Psoas muscle (tissue), 7 donors: ENCODE measurements at regions not wholly inside any gene's neighbourhood (a gene's known extent, or its start where the extent isn't known, plus 50 kb on each side); places are given as distances from the start of the nearest gene placed in this dataset.

Source experiments
- ATAC-seq, 4 donors: fragments of 200-7000 bp; cut with Tn5 transposase; one replicate each; pipeline ENCODE4 v1.9.1; 2020; ENCODE audit warnings: moderate library complexity in 3 of 4, mild to moderate bottlenecking in 2 of 4
- DNase-seq, 2 donors: peaks; one replicate each; pipeline ENCODE4 v3.0.0-alpha.2; 2020
- H3K27ac ChIP-seq: fragments of 200-600 bp; one replicate; pipeline ENCODE4 v1.8.0; 2022
- H3K27me3 ChIP-seq, 3 donors: fragments of 200-600 bp in 1 of 3; one replicate each; pipeline versions ENCODE4 v1.6.1 to v1.8.0; 2013 to 2022; ENCODE audit warnings: low read length in 2 of 3, mild to moderate bottlenecking in 2 of 3, moderate library complexity in 1 of 3; ENCODE audit not compliant: insufficient read depth in 3 of 3
- H3K36me3 ChIP-seq, 2 donors: fragments of 200-600 bp in 1 of 2; one replicate each; pipeline versions ENCODE4 v1.6.1 to v1.8.0; 2013 to 2022; ENCODE audit warnings: low read depth in 1 of 2, mild to moderate bottlenecking in 1 of 2, moderate library complexity in 1 of 2; ENCODE audit not compliant: insufficient read depth in 1 of 2
- H3K4me1 ChIP-seq: fragments of 200-600 bp; one replicate; pipeline ENCODE4 v1.8.0; 2022
- H3K4me3 ChIP-seq: fragments of 200-600 bp; one replicate; pipeline ENCODE4 v1.8.0; 2022; ENCODE audit warnings: mild to moderate bottlenecking
- H3K9me3 ChIP-seq: fragments of 200-600 bp; one replicate; pipeline ENCODE4 v1.8.0; 2022
- WGBS, 3 donors: extraction: QIAGEN DNeasy Blood & Tissue Kit; methylation state at CpG; one replicate each; pipeline versions ENCODE4 v1.1.6 to v1.1.7; 2013; 5-methylcytosine and 5-hydroxymethylcytosine counted together
- intact Hi-C, 2 donors: fragments of 100-400 bp; cut with DNase I; formaldehyde crosslinking; loops; one replicate each; pipeline versions ENCODE4 v1.11.0 to v1.14.2; 2022
- TF ChIP-seq, protein P1 (sequence below): fragments of 200-600 bp; IDR thresholded peaks from one replicate; pipeline ENCODE4 v1.8.0; 2022; ENCODE audit warnings: antibody characterized with exemption
- donor health status: healthy with polysubstance abuse.
- donor health status: DM: no; HTN: no; CAD: no; lungs with moderate emphysema.
- donor health status: Bipolar disorder and iron deficiency.
- donor health status: healthy.
- donor health status: DM: yes; HTN: yes; CAD: no.
- donor health status: DM: no; HTN: no; CAD: no.
- donor health status: DM: yes; HTN: yes; CAD: no.

DNA sequence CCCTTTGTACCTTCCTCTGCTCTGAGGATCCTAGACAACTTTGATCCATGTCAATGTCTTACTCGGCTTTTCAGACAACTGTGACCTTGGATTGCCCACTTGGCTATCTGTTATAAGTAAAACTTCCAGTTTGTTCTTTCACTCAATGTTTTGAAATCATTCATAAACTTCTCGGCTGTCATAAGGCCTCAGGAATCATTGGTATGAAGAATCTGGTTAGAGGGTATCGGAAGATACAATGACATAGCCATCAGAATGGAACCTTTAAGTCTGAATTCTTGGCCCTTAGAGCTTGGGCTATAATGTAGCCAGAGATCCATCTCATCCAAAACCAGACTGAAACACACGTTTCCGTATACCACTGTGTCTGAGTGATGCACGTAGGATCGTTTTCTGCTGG, 59.0 kb upstream of the WDR1 start:
- Histone ChIP-seq H3K4me1 (peaks cover 28% of the 10 kb centered on the region), H3K36me3 (no peaks in the 10 kb centered on the region), H3K27me3 (no peaks in the 10 kb centered on the region), H3K9me3 (no peaks in the 10 kb centered on the region), H3K27ac (no peak overlapping the region), H3K4me3 (no peak overlapping the region)
- 78 to 85% (median 85%) methylated on average over 7 of the region's 7 CpGs for WGBS, 3 donors
- intact Hi-C loops = no loop called here
- ATAC-seq (no peak), DNase-seq (no peak)
- TF ChIP-seq, protein P1, sequence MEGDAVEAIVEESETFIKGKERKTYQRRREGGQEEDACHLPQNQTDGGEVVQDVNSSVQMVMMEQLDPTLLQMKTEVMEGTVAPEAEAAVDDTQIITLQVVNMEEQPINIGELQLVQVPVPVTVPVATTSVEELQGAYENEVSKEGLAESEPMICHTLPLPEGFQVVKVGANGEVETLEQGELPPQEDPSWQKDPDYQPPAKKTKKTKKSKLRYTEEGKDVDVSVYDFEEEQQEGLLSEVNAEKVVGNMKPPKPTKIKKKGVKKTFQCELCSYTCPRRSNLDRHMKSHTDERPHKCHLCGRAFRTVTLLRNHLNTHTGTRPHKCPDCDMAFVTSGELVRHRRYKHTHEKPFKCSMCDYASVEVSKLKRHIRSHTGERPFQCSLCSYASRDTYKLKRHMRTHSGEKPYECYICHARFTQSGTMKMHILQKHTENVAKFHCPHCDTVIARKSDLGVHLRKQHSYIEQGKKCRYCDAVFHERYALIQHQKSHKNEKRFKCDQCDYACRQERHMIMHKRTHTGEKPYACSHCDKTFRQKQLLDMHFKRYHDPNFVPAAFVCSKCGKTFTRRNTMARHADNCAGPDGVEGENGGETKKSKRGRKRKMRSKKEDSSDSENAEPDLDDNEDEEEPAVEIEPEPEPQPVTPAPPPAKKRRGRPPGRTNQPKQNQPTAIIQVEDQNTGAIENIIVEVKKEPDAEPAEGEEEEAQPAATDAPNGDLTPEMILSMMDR = no peak

DNA sequence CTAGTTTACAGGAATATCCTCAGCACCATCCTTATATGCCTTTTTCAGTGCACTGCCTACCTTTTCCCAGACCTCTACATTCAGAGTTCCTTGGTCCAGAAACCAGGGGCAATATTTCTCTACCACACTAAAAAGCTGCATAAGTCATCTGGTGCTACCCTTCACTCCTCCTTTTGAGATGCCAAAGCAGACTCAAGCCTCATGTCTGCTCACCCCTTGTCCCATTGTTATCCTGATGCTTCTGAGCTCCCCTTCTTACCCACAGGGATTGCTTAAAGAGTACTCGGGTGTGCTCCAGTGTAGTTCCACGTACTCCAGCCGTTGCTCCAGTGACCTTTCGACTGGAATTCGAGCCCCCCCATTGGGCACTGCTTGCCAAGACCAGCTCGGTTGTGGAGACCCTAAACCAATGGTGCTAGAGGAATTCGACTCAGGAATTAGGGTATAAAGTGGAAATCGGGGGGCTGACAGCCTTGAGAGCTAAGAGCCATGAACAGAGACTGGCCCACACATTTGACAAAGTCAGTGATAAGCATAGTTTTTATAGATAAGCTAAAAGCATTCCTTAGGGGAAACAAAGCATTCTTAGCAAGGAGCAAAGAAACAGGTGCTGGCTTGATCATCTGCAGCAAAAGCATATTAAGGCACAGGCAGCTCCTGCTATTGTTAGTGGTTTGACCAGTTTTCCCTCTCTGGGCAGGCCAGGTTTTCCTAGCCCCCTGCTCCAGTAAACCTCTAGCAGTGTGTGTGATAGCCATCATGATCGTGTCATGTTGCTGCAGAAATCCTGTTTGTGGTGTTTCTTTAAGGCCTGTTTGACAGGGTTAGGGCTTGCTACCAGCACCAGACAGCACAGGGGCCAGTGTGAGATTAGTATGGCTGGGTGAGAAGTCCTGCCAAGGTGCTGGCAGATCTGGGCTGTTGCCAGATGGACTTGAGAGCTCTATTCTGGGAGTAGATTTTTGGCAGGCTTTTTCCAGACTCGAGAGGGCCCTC, 57.5 kb upstream of the WDR1 start:
- intact Hi-C loops = no loop called here
- Histone ChIP-seq H3K4me3 (no peak overlapping the region), H3K27me3 (no peaks in the 10 kb centered on the region), H3K36me3 (no peaks in the 10 kb centered on the region), H3K4me1 (peaks cover 28% of the 10 kb centered on the region), H3K9me3 (no peaks in the 10 kb centered on the region), H3K27ac (peak overlapping the region; percentile 47)
- TF ChIP-seq, protein P1 = no peak
- ATAC-seq (peak; percentile 71 to 87 (median 84)), DNase-seq (peak in 1 of 2 donors; percentile 74)
- WGBS, 3 donors = 43 to 57% (median 45%) methylated on average over 10 of the region's 10 CpGs

DNA sequence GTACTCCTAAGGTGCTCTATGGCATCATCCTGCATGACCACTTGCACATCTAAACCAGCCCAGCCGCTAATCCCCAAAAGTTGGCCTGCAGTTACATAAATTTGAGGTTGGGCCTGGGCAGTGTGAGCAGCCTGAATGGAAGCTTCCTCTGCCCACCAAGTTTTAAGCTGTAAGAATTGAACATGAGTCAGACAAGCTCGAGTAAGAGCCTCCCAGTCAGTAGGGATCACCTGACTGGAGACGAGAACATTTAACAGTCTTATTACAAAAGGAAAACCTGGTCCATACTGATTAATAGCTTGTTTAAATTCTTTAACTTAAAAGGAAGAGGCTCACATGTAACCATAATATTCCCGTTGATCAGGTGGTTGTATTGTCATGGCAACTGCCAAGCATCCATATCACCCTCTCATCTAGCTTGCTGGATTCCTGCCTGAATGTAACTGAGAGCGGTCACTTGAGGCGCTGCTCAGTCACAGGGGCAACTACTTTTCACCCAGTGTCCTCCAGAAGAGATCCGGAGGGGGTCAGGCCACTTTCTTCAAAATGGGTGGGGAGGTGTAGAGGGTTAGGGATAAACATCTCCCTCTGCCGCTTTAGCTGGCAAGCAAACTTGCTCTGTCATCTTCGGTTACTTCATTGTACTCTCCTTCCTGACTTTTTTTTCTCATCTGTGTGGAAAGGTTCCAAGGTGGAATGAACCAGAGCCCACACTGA, 56.6 kb upstream of the WDR1 start:
- H3K27ac ChIP-seq = peak overlapping the region; percentile 25
- H3K9me3 ChIP-seq = no peaks in the 10 kb centered on the region
- DNase-seq (peak in 1 of 2 donors; percentile 15), ATAC-seq (peak; percentile 58 to 86 (median 70))
- no peaks in the 10 kb centered on the region for H3K36me3 ChIP-seq
- TF ChIP-seq, protein P1 = no peak
- 15 to 23% (median 15%) methylated on average over 9 of the region's 9 CpGs for WGBS, 3 donors
- H3K4me1 ChIP-seq = peaks cover 28% of the 10 kb centered on the region
- intact Hi-C loops = no loop called here
- no peak overlapping the region for H3K4me3 ChIP-seq
- H3K27me3 ChIP-seq = no peaks in the 10 kb centered on the region

DNA sequence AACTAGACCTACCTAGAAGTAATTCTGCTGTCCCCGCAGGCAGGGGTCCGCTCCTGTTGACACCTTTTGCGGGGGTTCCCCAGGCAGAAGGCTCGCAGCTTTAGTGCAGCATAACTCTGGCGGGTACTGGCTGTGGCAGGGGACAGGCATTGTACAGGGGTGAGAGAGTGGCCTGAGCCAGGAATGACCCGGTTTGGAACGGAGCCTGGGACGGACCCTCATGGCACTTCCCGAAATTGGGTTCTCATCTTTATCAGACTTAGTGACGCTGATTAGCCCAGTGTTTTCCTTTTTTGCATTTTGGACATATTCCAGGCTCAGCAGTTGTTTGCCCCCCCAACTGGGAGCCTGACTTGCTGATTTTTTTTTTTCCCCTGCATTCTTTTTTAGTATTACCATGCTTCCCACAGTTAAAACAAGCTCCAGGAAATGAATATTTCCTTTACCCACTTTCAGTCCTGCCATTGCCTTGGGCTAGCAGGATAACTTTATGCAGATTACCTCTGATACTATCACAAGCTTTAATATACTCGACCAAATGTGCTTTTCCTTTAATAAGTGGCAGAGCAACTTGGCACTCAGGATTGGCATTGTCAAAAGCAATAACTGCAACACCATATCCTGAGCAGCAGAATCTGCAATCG, 55.8 kb upstream of the WDR1 start:
- Histone ChIP-seq H3K27ac (peak overlapping the region; percentile 25), H3K4me1 (peaks cover 28% of the 10 kb centered on the region), H3K36me3 (no peaks in the 10 kb centered on the region), H3K4me3 (no peak overlapping the region), H3K9me3 (no peaks in the 10 kb centered on the region), H3K27me3 (no peaks in the 10 kb centered on the region)
- DNase-seq (no peak), ATAC-seq (no peak)
- TF ChIP-seq, protein P1 = no peak
- intact Hi-C loops = no loop called here
- WGBS, 3 donors = 30 to 40% (median 30%) methylated on average over 12 of the region's 12 CpGs
